ENCODE measurements at regions not wholly inside any gene's neighbourhood (a gene's known extent, or its start where the extent isn't known, plus 50 kb on each side); places are given as distances from the start of the nearest gene placed in this dataset.

GRCh38 chr4:30783751-30784150 is 63.6 kb downstream of the PCDH7 start:
- DNase-seq (ENCODE audit: low read depth, low spot score), result no peak

GRCh38 chr4:30789219-30789671 is 69.1 kb downstream of the PCDH7 start:
- DNase-seq (ENCODE audit: low read depth, low spot score), result no peak

GRCh38 chr4:30790123-30790522 is 70.0 kb downstream of the PCDH7 start:
- no peak for DNase-seq (ENCODE audit: low read depth, low spot score)

- no peak for DNase-seq (ENCODE audit: low read depth, low spot score)
Observed at GRCh38 chr4:30790998-30791397, 70.8 kb downstream of the PCDH7 start.

GRCh38 chr4:30792601-30793000 is 72.4 kb downstream of the PCDH7 start:
- no peak for DNase-seq (ENCODE audit: low read depth, low spot score)

GRCh38 chr4:30801876-30802275 is 81.7 kb downstream of the PCDH7 start:
- DNase-seq (ENCODE audit: low read depth, low spot score), result no peak

GRCh38 chr4:30802622-30803323 is 82.6 kb downstream of the PCDH7 start:
- no peak for DNase-seq (ENCODE audit: low read depth, low spot score)

GRCh38 chr4:30808276-30808675 is 88.1 kb downstream of the PCDH7 start:
- no peak for DNase-seq (ENCODE audit: low read depth, low spot score)

GRCh38 chr4:30811296-30811695 is 91.1 kb downstream of the PCDH7 start:
- DNase-seq (ENCODE audit: low read depth, low spot score), result no peak

- no peak for DNase-seq (ENCODE audit: low read depth, low spot score)
Observed at GRCh38 chr4:30815685-30816084, 95.5 kb downstream of the PCDH7 start.

- no peak for DNase-seq (ENCODE audit: low read depth, low spot score)
Observed at GRCh38 chr4:30817447-30817846, 97.3 kb downstream of the PCDH7 start.

GRCh38 chr4:30818541-30818940 is 98.4 kb downstream of the PCDH7 start:
- DNase-seq (ENCODE audit: low read depth, low spot score), result no peak

- no peak for DNase-seq (ENCODE audit: low read depth, low spot score)
Observed at GRCh38 chr4:30821275-30821674, 101.1 kb downstream of the PCDH7 start.

GRCh38 chr4:30821859-30822612 is 101.9 kb downstream of the PCDH7 start:
- DNase-seq (ENCODE audit: low read depth, low spot score), result no peak

- DNase-seq (ENCODE audit: low read depth, low spot score), result no peak
Observed at GRCh38 chr4:30822911-30823551, 102.9 kb downstream of the PCDH7 start.

GRCh38 chr4:30825008-30825770 is 105.0 kb downstream of the PCDH7 start:
- DNase-seq (ENCODE audit: low read depth, low spot score), result no peak

- DNase-seq (ENCODE audit: low read depth, low spot score), result no peak
Observed at GRCh38 chr4:30828264-30828926, 108.2 kb downstream of the PCDH7 start.

- no peak for DNase-seq (ENCODE audit: low read depth, low spot score)
Observed at GRCh38 chr4:30832639-30833038, 112.5 kb downstream of the PCDH7 start.

- DNase-seq (ENCODE audit: low read depth, low spot score), result no peak
Observed at GRCh38 chr4:30833206-30833605, 113.0 kb downstream of the PCDH7 start.

GRCh38 chr4:30835044-30835443 is 114.9 kb downstream of the PCDH7 start:
- DNase-seq (ENCODE audit: low read depth, low spot score), result no peak

GRCh38 chr4:30836231-30836630 is 116.1 kb downstream of the PCDH7 start:
- DNase-seq (ENCODE audit: low read depth, low spot score), result no peak
